HG03045 (cell line): ENCODE measurements at regions not wholly inside any gene's neighbourhood (a gene's known extent, or its start where the extent isn't known, plus 50 kb on each side); places are given as distances from the start of the nearest gene placed in this dataset.
"Not testable (repeated sequence)": the region's sequence is repeated elsewhere in the genome, so short reads cannot be mapped to it uniquely, and the experiment has no call there.

Source experiments
- ATAC-seq: cut with Tn5 transposase; IDR thresholded peaks from one replicate; pipeline ENCODE4 v1.9.1; 2021; ENCODE audit warnings: mild to moderate bottlenecking, moderate library complexity; ENCODE audit not compliant: unreplicated experiment

GRCh38 chr7:131035088-131035770 lies 292.4 kb upstream of the MKLN1 start:
- no peak for ATAC-seq

DNA sequence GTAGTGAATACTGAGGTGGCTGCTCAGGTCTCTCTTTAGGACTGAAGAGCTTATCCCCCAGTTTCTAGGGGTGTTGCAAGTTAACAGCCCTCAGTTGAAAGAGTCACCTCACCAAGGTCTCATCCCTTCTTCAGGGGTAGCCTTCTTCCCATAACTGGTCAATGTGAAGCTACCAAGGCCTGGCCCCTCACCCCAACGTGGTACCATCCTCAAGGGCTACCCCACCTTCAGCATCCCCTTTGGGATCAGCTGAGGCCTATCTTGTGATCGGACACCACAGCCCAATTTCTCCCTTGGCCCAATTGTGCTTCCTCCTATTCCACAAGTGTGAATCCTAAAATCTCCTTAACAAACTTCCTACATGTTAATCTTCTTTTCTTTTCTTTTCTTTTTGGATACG lies 289.5 kb upstream of the MKLN1 start:
- no peak for ATAC-seq

DNA sequence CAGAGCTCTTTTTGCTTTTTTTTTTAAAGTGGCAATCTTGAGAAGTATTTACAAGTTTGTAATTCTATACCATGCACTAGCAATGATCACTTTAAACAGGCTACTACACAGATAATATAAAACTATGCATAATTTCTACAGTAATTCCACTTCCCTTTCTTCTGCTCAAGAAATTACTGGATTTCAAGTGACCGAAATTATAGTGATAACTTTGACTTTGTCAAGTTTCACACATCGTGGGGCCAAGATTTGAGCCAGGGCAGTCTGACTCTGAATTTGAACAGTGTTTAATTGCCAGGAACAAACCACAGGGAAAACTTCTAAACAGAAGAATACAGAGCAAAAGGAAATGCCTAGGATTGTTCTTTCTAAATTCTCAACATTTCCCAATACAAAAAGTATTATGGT lies 288.3 kb upstream of the MKLN1 start:
- no peak for ATAC-seq

DNA sequence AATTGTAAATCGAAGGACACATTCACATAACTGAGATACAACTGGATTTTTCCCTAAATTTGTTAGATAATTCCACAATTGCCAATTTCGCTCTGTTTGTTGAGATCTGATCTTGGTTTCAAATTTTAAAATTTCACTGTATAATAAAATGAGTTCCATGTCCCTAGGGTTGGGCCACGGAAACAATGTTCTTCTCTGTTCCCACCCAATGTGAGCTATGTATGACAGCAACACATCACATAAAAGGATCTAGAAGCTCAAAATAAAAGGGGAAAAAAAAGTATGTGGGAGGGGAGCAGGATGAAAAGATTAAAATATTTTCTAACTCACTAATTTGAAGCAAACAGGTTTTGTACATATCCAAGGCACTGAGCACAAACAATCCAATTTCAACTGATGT lies 287.8 kb upstream of the MKLN1 start:
- ATAC-seq, result no peak

DNA sequence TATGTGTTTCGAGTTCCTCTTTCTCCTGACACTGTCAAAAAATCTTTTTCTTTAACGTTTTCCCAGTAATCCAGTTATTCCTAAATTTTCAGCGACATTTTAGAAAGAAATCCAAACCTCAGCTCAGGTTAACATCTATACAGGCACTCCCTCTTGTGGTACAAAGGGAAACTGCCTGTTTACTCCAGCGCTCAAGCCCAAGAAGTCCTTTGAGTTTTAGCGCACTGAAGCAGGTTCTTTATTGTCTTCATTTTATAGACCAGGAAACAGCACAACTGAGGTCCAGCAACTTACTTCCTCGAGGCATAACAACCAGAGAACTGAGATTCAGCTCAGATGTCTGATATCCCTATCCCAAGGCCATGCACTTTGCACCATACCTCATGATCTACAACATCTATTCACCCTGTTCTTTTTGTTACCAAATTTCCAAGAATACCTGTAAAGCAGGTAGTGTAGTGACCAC lies 287.2 kb upstream of the MKLN1 start:
- ATAC-seq, result no peak

DNA sequence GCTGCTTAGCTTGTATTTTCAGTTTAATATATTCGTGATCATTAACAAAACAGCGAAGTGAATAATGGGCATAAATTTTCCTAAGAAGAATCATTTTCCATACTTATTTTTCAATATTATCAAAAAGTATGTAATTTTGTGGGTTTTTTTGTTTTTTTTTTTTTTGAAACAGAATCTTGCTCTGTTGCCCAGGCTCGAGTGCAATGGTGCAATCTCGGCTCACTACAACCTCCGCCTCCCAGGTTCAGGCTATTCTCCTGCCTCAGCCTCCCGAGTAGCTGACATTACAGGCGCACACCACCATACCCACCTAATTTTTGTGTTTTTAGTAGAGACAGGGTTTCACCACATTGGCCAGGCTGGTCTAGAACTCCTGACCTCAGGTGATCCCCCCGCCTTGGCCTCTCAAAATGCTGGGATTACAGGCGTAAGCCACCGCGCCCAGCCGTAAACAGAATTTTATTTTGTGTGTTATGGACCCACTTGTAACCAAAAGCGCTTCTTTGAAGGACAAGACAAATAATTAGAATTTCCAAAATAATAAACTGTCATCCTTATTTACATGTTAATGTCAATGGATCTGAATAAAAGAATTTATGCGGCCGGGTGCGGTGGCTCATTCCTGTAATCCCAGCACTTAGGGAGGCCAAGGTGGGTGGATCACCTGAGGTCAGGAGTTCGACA lies 286.5 kb upstream of the MKLN1 start:
- not testable (repeated sequence) for ATAC-seq

GRCh38 chr7:131042269-131043160 lies 285.2 kb upstream of the MKLN1 start:
- no peak for ATAC-seq

GRCh38 chr7:131045526-131045925 lies 282.1 kb upstream of the MKLN1 start:
- ATAC-seq, result no peak

DNA sequence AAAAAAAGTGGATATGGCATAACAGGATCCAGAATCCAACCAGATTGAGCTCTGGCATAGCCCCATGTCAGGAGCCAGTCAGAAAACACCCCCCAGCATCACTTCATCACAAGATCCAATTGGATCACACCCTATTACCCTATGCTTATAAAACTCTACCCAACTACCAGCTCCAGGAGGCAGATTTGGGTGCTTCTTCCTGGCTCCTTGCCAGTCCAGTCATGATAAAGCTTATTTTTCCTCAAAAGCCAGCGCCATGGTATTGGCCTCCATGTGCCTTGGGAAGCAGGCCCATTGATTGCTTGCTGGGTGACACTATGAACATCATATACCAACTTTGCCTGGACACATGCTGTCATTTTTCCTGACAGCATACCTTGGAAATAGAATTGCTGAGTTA lies 281.4 kb upstream of the MKLN1 start:
- no peak for ATAC-seq

DNA sequence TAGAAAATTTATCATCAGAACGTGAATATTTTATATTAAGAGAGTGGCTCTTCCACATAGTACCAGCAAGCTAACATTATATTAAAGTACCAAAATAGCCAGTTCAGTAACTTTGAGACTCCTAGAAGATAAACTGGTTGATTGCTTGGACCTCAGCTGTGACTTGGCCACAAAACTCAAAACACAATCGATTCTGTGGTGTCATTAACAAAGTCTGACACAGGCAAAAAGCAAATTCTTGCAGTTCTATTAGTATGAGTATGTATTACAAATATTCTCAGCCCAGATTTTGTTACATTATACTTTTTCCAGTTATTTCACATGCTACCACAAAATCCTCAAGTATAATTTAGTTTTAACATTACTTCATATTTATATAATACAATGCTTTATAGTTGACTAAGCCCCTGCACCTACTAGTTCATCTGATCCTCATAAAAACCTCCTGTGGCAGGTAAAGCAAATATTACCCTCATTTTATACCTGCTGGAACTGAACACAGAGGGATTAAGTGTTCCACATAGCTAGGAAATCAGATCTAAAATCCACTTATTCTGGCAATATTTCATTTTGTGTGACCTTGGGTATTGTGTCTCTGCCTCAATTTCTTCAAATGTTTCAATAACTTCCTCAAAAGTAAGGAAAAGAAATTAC lies 279.9 kb upstream of the MKLN1 start:
- ATAC-seq, result no peak

DNA sequence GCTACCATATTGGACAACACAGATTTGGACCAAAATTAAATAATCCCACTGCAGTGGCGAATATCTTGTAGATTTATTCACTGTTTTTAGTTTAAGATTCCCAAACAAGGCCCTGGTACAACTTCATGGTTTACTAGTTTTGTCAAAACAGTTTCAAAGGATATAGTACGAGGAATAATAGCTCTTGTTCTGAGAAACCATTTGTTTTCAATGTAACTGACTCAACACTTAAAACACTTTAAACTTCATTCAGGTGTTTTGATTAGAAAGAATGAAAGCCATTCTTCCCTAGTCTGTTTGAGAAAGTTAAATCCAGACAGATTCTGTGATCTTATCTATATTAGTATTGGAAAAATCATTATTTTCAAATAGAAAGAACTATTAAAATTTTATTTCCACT lies 276.4 kb upstream of the MKLN1 start:
- ATAC-seq, result no peak

DNA sequence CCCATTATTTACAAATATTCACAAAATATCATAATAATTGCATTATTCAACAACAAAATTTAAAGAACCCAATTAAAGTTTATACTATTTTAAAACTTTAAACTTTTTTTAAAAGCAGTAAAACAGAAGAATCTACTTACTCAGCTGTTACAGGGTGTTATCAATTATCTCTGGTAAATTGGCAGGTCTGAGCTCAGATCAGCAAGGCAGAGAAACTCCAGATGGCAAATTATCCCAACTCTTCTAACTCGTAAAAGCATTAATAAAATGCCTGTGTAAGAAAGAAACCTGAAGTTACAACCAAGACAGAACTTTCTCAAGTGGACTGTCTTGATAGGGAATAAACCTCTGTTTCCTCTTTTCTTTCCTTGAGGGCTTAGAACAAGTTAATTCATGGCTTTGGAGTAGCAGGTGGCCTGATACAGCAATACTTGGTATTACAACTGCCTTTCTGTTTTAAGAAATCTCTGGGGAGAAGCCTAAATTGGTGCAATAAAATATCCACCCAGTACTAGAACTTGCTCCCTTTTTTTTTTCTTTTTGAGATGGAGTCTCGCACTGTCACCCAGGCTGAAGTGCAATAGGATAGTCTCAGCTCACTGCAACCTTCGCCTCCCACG lies 275.3 kb upstream of the MKLN1 start:
- ATAC-seq, result no peak

DNA sequence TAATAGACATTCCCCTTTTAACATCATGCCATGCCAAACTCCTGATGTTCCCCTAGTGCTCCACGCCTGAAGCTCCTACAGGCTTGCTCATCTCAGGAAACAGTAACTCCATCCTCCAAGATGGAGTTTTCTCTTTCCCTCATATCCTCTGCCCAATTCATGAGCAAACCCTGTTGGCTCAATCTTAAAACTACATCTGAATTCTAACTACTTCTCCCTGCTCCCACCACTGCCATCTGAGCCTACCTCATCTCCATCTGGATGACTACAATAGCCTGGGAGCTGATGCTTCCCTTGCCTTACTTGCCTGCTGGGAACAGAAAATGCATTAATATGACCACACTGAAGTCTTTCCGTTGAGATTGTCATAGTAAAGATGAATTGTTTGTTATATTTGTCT lies 271.7 kb upstream of the MKLN1 start:
- no peak for ATAC-seq

DNA sequence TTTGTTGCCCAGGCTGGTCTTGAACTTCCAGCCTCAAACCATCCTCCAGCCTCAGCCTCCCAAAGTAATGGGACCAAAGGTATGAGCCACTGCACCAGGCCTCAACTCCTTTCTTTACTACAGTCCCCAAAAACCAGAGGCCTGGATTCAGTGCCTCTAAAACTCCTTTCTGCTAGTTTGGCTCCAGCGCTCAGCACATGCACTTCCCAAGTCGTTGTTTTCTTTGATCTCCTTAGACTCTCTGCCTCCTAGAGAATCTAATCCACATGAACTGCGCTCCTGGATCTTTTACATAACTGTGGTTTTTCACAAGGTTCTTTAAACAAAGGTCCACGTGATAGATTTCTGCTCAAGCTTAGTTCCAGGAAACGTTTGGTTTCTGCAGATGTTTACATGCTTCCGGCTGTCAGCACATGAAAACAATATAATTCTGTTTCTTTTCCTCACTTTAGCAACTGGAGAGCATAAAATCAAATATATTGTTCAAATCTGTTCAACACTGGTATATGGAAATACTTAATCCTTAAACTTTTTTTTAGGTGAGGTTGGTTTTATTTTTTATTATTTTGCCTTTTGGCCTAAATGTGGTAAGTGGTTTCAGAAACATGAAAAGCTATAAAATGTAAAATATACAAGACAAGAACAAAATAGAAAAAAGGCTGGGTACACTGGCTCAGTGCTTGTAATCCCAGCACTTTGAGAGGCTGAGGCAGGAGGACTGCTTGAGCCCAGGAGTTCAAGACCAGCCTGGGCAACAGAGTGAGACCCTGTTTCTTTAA lies 270.5 kb upstream of the MKLN1 start:
- no peak for ATAC-seq

DNA sequence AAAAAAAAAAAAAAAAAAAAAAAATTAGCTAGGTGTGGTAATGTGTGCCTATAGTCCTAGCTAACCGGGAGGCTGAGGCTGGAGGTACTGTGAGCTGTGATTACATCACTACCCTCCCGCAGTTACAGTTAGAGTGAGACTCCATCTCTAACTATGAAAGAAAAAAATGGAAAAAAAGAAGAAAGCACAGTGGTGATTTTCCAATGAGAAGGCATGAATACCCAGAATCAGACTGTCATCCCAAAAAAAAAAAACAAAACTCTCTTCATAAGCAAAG lies 269.9 kb upstream of the MKLN1 start:
- no peak for ATAC-seq

- ATAC-seq, result not testable (repeated sequence)
These were observed 269.0 kb upstream of the MKLN1 start for GRCh38 chr7:131058561-131059288.

- ATAC-seq, result not testable (repeated sequence)
These were observed 268.3 kb upstream of the MKLN1 start for GRCh38 chr7:131059401-131059800.

GRCh38 chr7:131061158-131061557 lies 266.5 kb upstream of the MKLN1 start:
- ATAC-seq, result no peak

DNA sequence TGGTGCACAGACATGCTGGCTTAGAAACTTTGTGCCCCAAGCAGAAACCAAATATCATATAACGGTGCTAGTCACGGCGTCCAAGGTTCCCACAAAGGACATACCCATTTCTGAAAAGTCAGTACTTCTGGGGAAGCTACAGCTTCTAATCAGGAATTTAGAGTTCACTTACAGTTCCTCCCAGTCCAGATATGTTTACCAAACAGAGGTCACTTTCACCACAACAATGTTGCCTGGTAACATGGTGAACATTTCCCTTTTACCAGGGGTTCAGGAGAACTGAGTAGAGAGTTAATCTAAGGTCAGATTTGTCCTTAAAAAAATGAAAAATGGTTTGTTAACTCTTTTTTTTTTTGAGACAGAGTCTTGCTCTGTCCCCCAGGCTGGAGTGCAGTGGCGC lies 265.9 kb upstream of the MKLN1 start:
- no peak for ATAC-seq

GRCh38 chr7:131066635-131067034 lies 261.0 kb upstream of the MKLN1 start:
- no peak for ATAC-seq
